ENCODE measurements at regions not wholly inside any gene's neighbourhood (a gene's known extent, or its start where the extent isn't known, plus 50 kb on each side); places are given as distances from the start of the nearest gene placed in this dataset.

DNA sequence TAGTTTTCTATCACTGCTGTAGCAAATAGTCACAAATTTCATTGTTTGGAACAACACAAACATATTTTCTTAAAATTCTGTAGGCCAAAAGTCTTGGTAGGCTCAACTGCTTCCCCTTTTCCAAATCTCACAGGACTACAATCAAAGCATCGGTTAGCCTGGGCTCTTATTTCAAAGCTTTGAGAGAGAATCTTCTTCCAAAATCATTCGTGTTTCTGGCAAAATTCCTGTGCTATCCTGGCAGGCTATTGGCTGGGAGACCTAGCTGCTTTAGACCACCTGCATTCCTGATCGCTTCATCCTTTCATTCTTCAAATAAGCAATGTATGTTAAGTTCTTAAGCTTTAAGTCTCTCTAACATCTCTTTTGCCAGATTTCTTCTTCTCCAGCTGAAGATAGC, 629.8 kb upstream of the CDH18 start:
- Histone ChIP-seq H3K36me3 (ENCODE audit: insufficient read depth, low read length) (no peaks in the 10 kb centered on the region), H3K9me3 (replicated peaks; ENCODE audit: low read length) (no peaks in the 10 kb centered on the region), H3K4me1 (ENCODE audit: control insufficient read depth, insufficient read depth, low read length) (no peaks in the 10 kb centered on the region), H3K4me2 (ENCODE audit: low read length) (no peak overlapping the region), H3K4me3 (ENCODE audit: low read length) (no peak overlapping the region), H3K27me3 (ENCODE audit: control insufficient read depth, insufficient read depth, low read length) (no peaks in the 10 kb centered on the region), H3K9ac (ENCODE audit: low read depth, low read length) (no peak overlapping the region)

GRCh38 chr5:20615888-20616563, 628.0 kb upstream of the CDH18 start:
- H3K36me3 ChIP-seq (ENCODE audit: insufficient read depth, low read length) = no peaks in the 10 kb centered on the region
- H3K9me3 ChIP-seq (replicated peaks; ENCODE audit: low read length) = no peaks in the 10 kb centered on the region
- H3K4me3 ChIP-seq (ENCODE audit: low read length) = no peak overlapping the region
- H3K9ac ChIP-seq (ENCODE audit: low read depth, low read length) = no peak overlapping the region
- H3K4me1 ChIP-seq (ENCODE audit: control insufficient read depth, insufficient read depth, low read length) = no peaks in the 10 kb centered on the region
- H3K4me2 ChIP-seq (ENCODE audit: low read length) = no peak overlapping the region
- H3K27me3 ChIP-seq (ENCODE audit: control insufficient read depth, insufficient read depth, low read length) = no peaks in the 10 kb centered on the region

DNA sequence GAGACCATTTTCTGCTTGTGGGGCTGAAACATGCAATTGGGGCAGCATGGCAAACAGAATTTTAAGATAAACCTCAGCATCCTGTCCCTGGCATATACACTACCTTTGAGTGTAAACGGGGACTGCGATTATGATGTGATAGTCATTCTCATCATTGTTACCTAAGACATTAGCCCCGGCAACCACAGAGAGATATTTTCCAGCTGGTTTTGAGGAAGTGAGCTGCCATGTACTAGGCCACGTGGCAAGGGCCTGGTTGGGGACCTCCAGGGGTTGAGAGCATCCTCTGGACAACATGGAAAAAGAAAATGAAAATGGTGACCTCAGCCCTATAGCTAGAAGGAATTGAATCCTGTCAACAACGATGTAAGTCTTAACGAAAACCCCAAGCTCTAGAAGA, 623.6 kb upstream of the CDH18 start:
- Histone ChIP-seq H3K9ac (ENCODE audit: low read depth, low read length) (no peak overlapping the region), H3K4me1 (ENCODE audit: control insufficient read depth, insufficient read depth, low read length) (no peaks in the 10 kb centered on the region), H3K4me3 (ENCODE audit: low read length) (no peak overlapping the region), H3K4me2 (ENCODE audit: low read length) (no peak overlapping the region), H3K9me3 (replicated peaks; ENCODE audit: low read length) (no peaks in the 10 kb centered on the region), H3K27me3 (ENCODE audit: control insufficient read depth, insufficient read depth, low read length) (no peaks in the 10 kb centered on the region), H3K36me3 (ENCODE audit: insufficient read depth, low read length) (no peaks in the 10 kb centered on the region)

- Histone ChIP-seq H3K9me3 (replicated peaks; ENCODE audit: low read length) (no peaks in the 10 kb centered on the region), H3K4me3 (ENCODE audit: low read length) (no peak overlapping the region), H3K9ac (ENCODE audit: low read depth, low read length) (no peak overlapping the region), H3K4me2 (ENCODE audit: low read length) (no peak overlapping the region), H3K4me1 (ENCODE audit: control insufficient read depth, insufficient read depth, low read length) (no peaks in the 10 kb centered on the region), H3K27me3 (ENCODE audit: control insufficient read depth, insufficient read depth, low read length) (no peaks in the 10 kb centered on the region), H3K36me3 (ENCODE audit: insufficient read depth, low read length) (no peaks in the 10 kb centered on the region)
These were observed 622.7 kb upstream of the CDH18 start for GRCh38 chr5:20610681-20611080.

DNA sequence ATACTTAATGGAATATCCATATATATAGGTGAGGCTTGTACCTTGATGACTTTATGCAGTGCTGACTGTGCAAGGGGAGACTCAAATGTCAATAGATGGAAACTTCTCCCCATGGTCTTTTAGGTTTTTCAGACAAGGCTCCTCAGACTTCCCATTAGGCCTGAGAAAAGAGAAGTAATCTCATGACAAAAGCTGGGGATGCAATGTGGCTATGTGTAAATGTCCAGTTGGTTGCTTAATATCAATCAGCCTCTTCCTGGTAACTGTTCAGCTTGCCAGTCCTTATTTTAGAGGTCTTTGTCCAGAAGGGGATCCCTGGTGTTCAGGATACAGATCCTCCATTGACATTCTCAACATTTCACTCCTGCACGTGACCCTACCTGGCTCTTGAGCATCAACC, 621.1 kb upstream of the CDH18 start:
- H3K36me3 ChIP-seq (ENCODE audit: insufficient read depth, low read length) = no peaks in the 10 kb centered on the region
- H3K9me3 ChIP-seq (replicated peaks; ENCODE audit: low read length) = no peaks in the 10 kb centered on the region
- no peak overlapping the region for H3K4me3 ChIP-seq (ENCODE audit: low read length)
- no peaks in the 10 kb centered on the region for H3K4me1 ChIP-seq (ENCODE audit: control insufficient read depth, insufficient read depth, low read length)
- H3K9ac ChIP-seq (ENCODE audit: low read depth, low read length) = no peak overlapping the region
- H3K4me2 ChIP-seq (ENCODE audit: low read length) = no peak overlapping the region
- no peaks in the 10 kb centered on the region for H3K27me3 ChIP-seq (ENCODE audit: control insufficient read depth, insufficient read depth, low read length)

- no peaks in the 10 kb centered on the region for H3K36me3 ChIP-seq (ENCODE audit: insufficient read depth, low read length)
- no peak overlapping the region for H3K4me3 ChIP-seq (ENCODE audit: low read length)
These were observed 620.6 kb upstream of the CDH18 start for GRCh38 chr5:20608567-20608966.

GRCh38 chr5:20605732-20606525, 617.9 kb upstream of the CDH18 start:
- no peak overlapping the region for H3K4me3 ChIP-seq (ENCODE audit: low read length)
- H3K4me1 ChIP-seq (ENCODE audit: control insufficient read depth, insufficient read depth, low read length) = no peaks in the 10 kb centered on the region
- no peak overlapping the region for H3K4me2 ChIP-seq (ENCODE audit: low read length)
- H3K9me3 ChIP-seq (replicated peaks; ENCODE audit: low read length) = no peaks in the 10 kb centered on the region
- no peaks in the 10 kb centered on the region for H3K27me3 ChIP-seq (ENCODE audit: control insufficient read depth, insufficient read depth, low read length)
- H3K9ac ChIP-seq (ENCODE audit: low read depth, low read length) = no peak overlapping the region
- H3K36me3 ChIP-seq (ENCODE audit: insufficient read depth, low read length) = no peaks in the 10 kb centered on the region

More at GRCh38 chr5:20608567-20608966, 620.6 kb upstream of the CDH18 start:
- Histone ChIP-seq H3K9ac (ENCODE audit: low read depth, low read length) (no peak overlapping the region), H3K27me3 (ENCODE audit: control insufficient read depth, insufficient read depth, low read length) (no peaks in the 10 kb centered on the region), H3K4me1 (ENCODE audit: control insufficient read depth, insufficient read depth, low read length) (no peaks in the 10 kb centered on the region), H3K4me2 (ENCODE audit: low read length) (no peak overlapping the region), H3K9me3 (replicated peaks; ENCODE audit: low read length) (no peaks in the 10 kb centered on the region)

GRCh38 chr5:20604992-20605391, 617.0 kb upstream of the CDH18 start:
- no peak overlapping the region for H3K4me3 ChIP-seq (ENCODE audit: low read length)
- H3K9ac ChIP-seq (ENCODE audit: low read depth, low read length) = no peak overlapping the region
- no peaks in the 10 kb centered on the region for H3K4me1 ChIP-seq (ENCODE audit: control insufficient read depth, insufficient read depth, low read length)
- no peaks in the 10 kb centered on the region for H3K36me3 ChIP-seq (ENCODE audit: insufficient read depth, low read length)
- no peaks in the 10 kb centered on the region for H3K27me3 ChIP-seq (ENCODE audit: control insufficient read depth, insufficient read depth, low read length)
- H3K9me3 ChIP-seq (replicated peaks; ENCODE audit: low read length) = no peaks in the 10 kb centered on the region
- H3K4me2 ChIP-seq (ENCODE audit: low read length) = no peak overlapping the region

GRCh38 chr5:20601678-20602100, 613.7 kb upstream of the CDH18 start:
- Histone ChIP-seq H3K4me3 (ENCODE audit: low read length) (no peak overlapping the region), H3K36me3 (ENCODE audit: insufficient read depth, low read length) (no peaks in the 10 kb centered on the region), H3K27me3 (ENCODE audit: control insufficient read depth, insufficient read depth, low read length) (no peaks in the 10 kb centered on the region), H3K9me3 (replicated peaks; ENCODE audit: low read length) (no peaks in the 10 kb centered on the region), H3K4me1 (ENCODE audit: control insufficient read depth, insufficient read depth, low read length) (no peaks in the 10 kb centered on the region), H3K4me2 (ENCODE audit: low read length) (no peak overlapping the region), H3K9ac (ENCODE audit: low read depth, low read length) (no peak overlapping the region)

DNA sequence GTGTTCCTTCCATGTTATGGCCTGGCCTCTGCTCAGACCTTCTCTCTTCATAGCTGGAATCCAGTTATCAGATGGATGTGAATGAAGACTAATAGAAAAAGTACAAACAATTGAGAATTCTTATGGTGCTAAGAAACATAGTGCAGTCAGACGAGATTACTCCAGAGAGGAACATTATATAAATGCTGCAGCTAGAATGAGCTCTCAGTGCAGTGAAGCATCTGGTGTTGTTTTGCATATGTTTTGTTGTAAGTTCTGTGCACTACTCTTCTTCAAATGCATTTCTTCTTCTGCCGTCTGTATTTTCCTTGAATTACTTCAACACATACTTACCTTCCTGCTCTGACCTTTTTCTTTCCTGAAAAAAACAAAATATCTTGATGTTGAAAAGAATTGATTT, 602.4 kb upstream of the CDH18 start:
- Histone ChIP-seq H3K36me3 (ENCODE audit: insufficient read depth, low read length) (no peaks in the 10 kb centered on the region), H3K27me3 (ENCODE audit: control insufficient read depth, insufficient read depth, low read length) (no peaks in the 10 kb centered on the region), H3K9ac (ENCODE audit: low read depth, low read length) (no peak overlapping the region), H3K4me2 (ENCODE audit: low read length) (no peak overlapping the region), H3K4me1 (ENCODE audit: control insufficient read depth, insufficient read depth, low read length) (no peaks in the 10 kb centered on the region), H3K4me3 (ENCODE audit: low read length) (no peak overlapping the region), H3K9me3 (replicated peaks; ENCODE audit: low read length) (no peaks in the 10 kb centered on the region)

DNA sequence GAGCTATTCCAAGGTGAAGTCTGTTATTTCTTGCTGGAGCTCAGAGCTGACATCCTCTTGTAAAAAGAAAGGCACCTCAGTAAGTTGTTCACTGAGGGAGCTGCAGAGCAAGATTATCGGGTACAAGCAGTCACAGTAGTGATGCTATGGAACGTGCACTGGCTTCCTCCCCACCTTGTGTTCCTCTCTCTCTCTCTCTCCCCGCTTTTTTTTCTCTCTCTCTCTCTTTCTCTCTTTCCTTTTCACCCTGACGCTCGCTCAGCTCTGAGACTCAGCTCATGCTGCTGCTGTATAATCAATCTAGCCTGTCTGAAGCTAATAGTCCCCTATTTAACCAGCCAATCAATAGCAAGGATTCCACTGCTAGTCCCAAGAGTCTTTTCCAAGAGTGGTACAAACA, 587.6 kb upstream of the CDH18 start:
- Histone ChIP-seq H3K36me3 (ENCODE audit: insufficient read depth, low read length) (no peaks in the 10 kb centered on the region), H3K9me3 (replicated peaks; ENCODE audit: low read length) (no peaks in the 10 kb centered on the region), H3K4me2 (ENCODE audit: low read length) (no peak overlapping the region), H3K4me3 (ENCODE audit: low read length) (no peak overlapping the region), H3K9ac (ENCODE audit: low read depth, low read length) (no peak overlapping the region), H3K4me1 (ENCODE audit: control insufficient read depth, insufficient read depth, low read length) (peaks cover 3% of the 10 kb centered on the region), H3K27me3 (ENCODE audit: control insufficient read depth, insufficient read depth, low read length) (no peaks in the 10 kb centered on the region)

DNA sequence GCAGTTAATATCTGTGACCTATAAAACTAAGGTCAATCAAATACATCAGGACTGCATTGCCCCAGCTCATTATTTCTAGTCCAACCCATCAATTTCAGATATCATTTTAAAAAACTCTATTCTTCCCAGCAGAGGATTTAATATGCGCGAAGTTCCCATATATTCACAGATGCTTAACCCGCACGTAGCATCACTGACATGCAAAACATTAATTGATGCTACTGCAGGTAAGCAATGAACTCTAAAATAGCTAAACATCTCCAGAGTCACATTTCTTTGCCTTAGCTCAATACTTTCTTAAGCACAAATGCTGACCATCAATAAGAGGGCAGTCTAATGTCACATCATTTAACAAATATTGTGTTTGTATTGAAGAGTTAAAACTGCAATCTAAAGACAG, 586.6 kb upstream of the CDH18 start:
- H3K36me3 ChIP-seq (ENCODE audit: insufficient read depth, low read length) = no peaks in the 10 kb centered on the region
- H3K27me3 ChIP-seq (ENCODE audit: control insufficient read depth, insufficient read depth, low read length) = no peaks in the 10 kb centered on the region
- peaks cover 3% of the 10 kb centered on the region for H3K4me1 ChIP-seq (ENCODE audit: control insufficient read depth, insufficient read depth, low read length)
- no peak overlapping the region for H3K4me2 ChIP-seq (ENCODE audit: low read length)
- no peaks in the 10 kb centered on the region for H3K9me3 ChIP-seq (replicated peaks; ENCODE audit: low read length)
- H3K9ac ChIP-seq (ENCODE audit: low read depth, low read length) = no peak overlapping the region
- H3K4me3 ChIP-seq (ENCODE audit: low read length) = no peak overlapping the region
